SK-N-SH (cell line): ENCODE measurements at regions not wholly inside any gene's neighbourhood (a gene's known extent, or its start where the extent isn't known, plus 50 kb on each side); places are given as distances from the start of the nearest gene placed in this dataset.

Experiments used
- CTCF ChIA-PET: fragments of 300-600, 350-600 bp; formaldehyde crosslinking; extraction: SDS; loops from one replicate; lab custom pipeline; 2021; lab: Yijun Ruan, JAX
- POLR2A ChIA-PET: fragments of 350-600 bp; sonication (Branson Sonifier 250); formaldehyde crosslinking; extraction: SDS; loops from one replicate; lab custom pipeline; 2020; ENCODE audit warnings: antibody characterized with exemption, inconsistent platforms; lab: Yijun Ruan, JAX
- DNase-seq: peaks from one replicate; pipeline ENCODE4 v3.0.0; 2012
- H2AFZ ChIP-seq: fragments of 200-600 bp; sonication (generic); 2 replicates; pipeline ENCODE4 v1.8.1; 2016; ENCODE audit warnings: antibody characterized with exemption, mild to moderate bottlenecking, low read depth
- H3F3A ChIP-seq: fragments of 200-600 bp; sonication (generic); replicated peaks from 2 replicates; pipeline ENCODE3; 2016; ENCODE audit warnings: antibody characterized with exemption, mild to moderate bottlenecking; ENCODE audit not compliant: insufficient read depth
- H3K27ac ChIP-seq, 2 experiments: fragments of 200-500 bp in 1 of 2; fragments of 200-600 bp in 1 of 2; sonication (Bioruptor generic) in 1 of 2; sonication (generic), shearing (Covaris generic) in 1 of 2; 2 replicates each; pipeline versions ENCODE4 v1.5.1 to v1.6.1; 2014 to 2016; ENCODE audit warnings: low read depth in 2 of 2, inconsistent platforms in 1 of 2, low read length in 1 of 2, mild to moderate bottlenecking in 1 of 2, mixed read lengths in 1 of 2
- H3K27me3 ChIP-seq: fragments of 200-600 bp; sonication (generic), shearing (Covaris generic); 2 replicates; pipeline ENCODE4 v1.6.1; 2016; ENCODE audit warnings: mixed run types; ENCODE audit not compliant: insufficient read depth
- H3K36me3 ChIP-seq, 2 experiments: fragments of 200-500 bp in 1 of 2; fragments of 200-600 bp in 1 of 2; sonication (Bioruptor generic) in 1 of 2; sonication (generic) in 1 of 2; replicated peaks in 1 of 2; 2 replicates each; pipeline versions ENCODE3 to v1.5.1; 2014 to 2016; ENCODE audit warnings: low read length in 1 of 2, mild to moderate bottlenecking in 1 of 2; ENCODE audit not compliant: insufficient read depth in 2 of 2, control insufficient read depth in 1 of 2
- H3K4me1 ChIP-seq, 2 experiments: fragments of 200-500 bp in 1 of 2; fragments of 200-600 bp in 1 of 2; sonication (Bioruptor generic) in 1 of 2; sonication (generic), shearing (Covaris generic) in 1 of 2; 2 replicates each; pipeline versions ENCODE4 v1.5.1 to v1.6.1; 2014 to 2016; ENCODE audit warnings: low read depth in 1 of 2, low read length in 1 of 2, mixed run types in 1 of 2; ENCODE audit not compliant: insufficient read depth in 2 of 2, control insufficient read depth in 1 of 2
- H3K4me2 ChIP-seq: fragments of 200-600 bp; sonication (generic), shearing (Covaris generic); 2 replicates; pipeline ENCODE4 v1.6.1; 2017; ENCODE audit warnings: mixed run types
- H3K4me3 ChIP-seq, 2 experiments: fragments of 200-500 bp in 1 of 2; fragments of 200-600 bp in 1 of 2; sonication (Bioruptor generic) in 1 of 2; sonication (generic), shearing (Covaris generic) in 1 of 2; 2 replicates each; pipeline versions ENCODE4 v1.5.1 to v1.8.1; 2014 to 2016; ENCODE audit warnings: low read depth in 2 of 2, inconsistent platforms in 1 of 2, low read length in 1 of 2, mild to moderate bottlenecking in 1 of 2, mixed read lengths in 1 of 2, moderate library complexity in 1 of 2
- H3K79me2 ChIP-seq: fragments of 200-600 bp; sonication (generic); 2 replicates; pipeline ENCODE4 v1.8.1; 2017; ENCODE audit warnings: mild to moderate bottlenecking; ENCODE audit not compliant: insufficient read depth
- H3K9ac ChIP-seq: fragments of 200-600 bp; sonication (generic); 2 replicates; pipeline ENCODE4 v1.6.1; 2017; ENCODE audit warnings: mixed run types
- H3K9me2 ChIP-seq: fragments of 200-600 bp; sonication (generic); 2 replicates; pipeline ENCODE4 v1.6.1; 2017; ENCODE audit warnings: mixed run types
- H3K9me3 ChIP-seq: fragments of 200-600 bp; sonication (generic); 2 replicates; pipeline ENCODE4 v1.6.1; 2017; ENCODE audit warnings: mixed run types, mild to moderate bottlenecking, moderate library complexity
- H4K20me1 ChIP-seq: fragments of 200-600 bp; sonication (generic); 2 replicates; pipeline ENCODE4 v1.6.1; 2017; ENCODE audit warnings: mild to moderate bottlenecking, mixed run types; ENCODE audit not compliant: insufficient read depth
- CTCF ChIP-seq: fragments of 200-600 bp; sonication (generic); IDR thresholded peaks from 2 replicates; pipeline ENCODE4 v1.6.1; 2017; ENCODE audit warnings: antibody characterized with exemption, mild to moderate bottlenecking, moderate library complexity
- EZH2phosphoT487 ChIP-seq: fragments of 200-600 bp; sonication (generic); IDR thresholded peaks from 2 replicates; pipeline ENCODE4 v1.6.1; 2017; ENCODE audit warnings: low read depth, mixed run types, mild to moderate bottlenecking, antibody characterized with exemption, moderate library complexity, borderline replicate concordance
- FOSL2 ChIP-seq: IDR thresholded peaks from 2 replicates; pipeline ENCODE4 v1.4.0; 2012; ENCODE audit warnings: low read depth, mild to moderate bottlenecking, moderate library complexity, borderline replicate concordance
- FOXJ3 ChIP-seq: sonication (generic); formaldehyde crosslinking; IDR thresholded peaks from 2 replicates; pipeline ENCODE4 v1.5.1; 2020; ENCODE audit warnings: mild to moderate bottlenecking, missing genetic modification reagents
- FOXM1 ChIP-seq: IDR thresholded peaks from 2 replicates; pipeline ENCODE4 v1.4.0; 2012; ENCODE audit warnings: low read depth, mild to moderate bottlenecking
- GABPA ChIP-seq: IDR thresholded peaks from 2 replicates; pipeline ENCODE4 v1.4.0; 2012; ENCODE audit warnings: low read depth, mild to moderate bottlenecking
- GATA2 ChIP-seq: sonication (generic); formaldehyde crosslinking; IDR thresholded peaks from 2 replicates; pipeline ENCODE4 v1.5.0; 2020; ENCODE audit warnings: mild to moderate bottlenecking, missing genetic modification reagents
- IRF3 ChIP-seq: fragments of 150-350 bp; IDR thresholded peaks from 2 replicates; pipeline ENCODE4 v1.6.1; 2016; ENCODE audit warnings: mild to moderate bottlenecking, low read depth, low read length
- MXI1 ChIP-seq: IDR thresholded peaks from 2 replicates; pipeline ENCODE4 v1.6.1; 2012; ENCODE audit warnings: mild to moderate bottlenecking, low read depth, low read length, improper control_type of control experiment
- NFIC ChIP-seq: IDR thresholded peaks from 2 replicates; pipeline ENCODE4 v1.4.0; 2012; ENCODE audit warnings: borderline replicate concordance
- NRF1 ChIP-seq: IDR thresholded peaks from 2 replicates; pipeline ENCODE4 v1.6.1; 2012; ENCODE audit warnings: low read depth, mild to moderate bottlenecking, low read length
- POLR2AphosphoS5 ChIP-seq: IDR thresholded peaks from 2 replicates; pipeline ENCODE4 v1.6.1; 2012; ENCODE audit warnings: low read depth, low read length
- RFX5 ChIP-seq: IDR thresholded peaks from 2 replicates; pipeline ENCODE4 v1.6.1; 2012; ENCODE audit warnings: mild to moderate bottlenecking, improper control_type of control experiment, low read length
- USF1 ChIP-seq: IDR thresholded peaks from 2 replicates; pipeline ENCODE4 v1.4.0; 2012; ENCODE audit warnings: low read depth, borderline replicate concordance
- YY1 ChIP-seq: IDR thresholded peaks from 2 replicates; pipeline ENCODE4 v1.4.0; 2012; ENCODE audit warnings: low read depth, mild to moderate bottlenecking
- WGBS: methylation state at CpG from one replicate; pipeline ENCODE4 v1.1.6; 2017; ENCODE audit warnings: low lambda C conversion rate; 5-methylcytosine and 5-hydroxymethylcytosine counted together
- TF ChIP-seq, protein P1 (sequence below): fragments of 150-350 bp; IDR thresholded peaks from 2 replicates; pipeline ENCODE4 v1.6.1; 2017; ENCODE audit warnings: antibody characterized with exemption, low read length, low read depth, borderline replicate concordance
- TF ChIP-seq, protein P2 (sequence below): IDR thresholded peaks from 2 replicates; pipeline ENCODE4 v1.4.0; 2012; ENCODE audit warnings: low read depth, borderline replicate concordance
- TF ChIP-seq, protein P3 (sequence below): IDR thresholded peaks from 2 replicates; pipeline ENCODE4; 2012

- H3K27ac ChIP-seq: no peak overlapping the region
- H3F3A ChIP-seq: no peaks in the 10 kb centered on the region
- WGBS: 33% methylated on average over 2 of the region's 2 CpGs
- no peaks in the 10 kb centered on the region for H3K9me3 ChIP-seq
- no peaks in the 10 kb centered on the region for H3K9me2 ChIP-seq
- DNase-seq: no peak
- H3K36me3 ChIP-seq: no peaks in the 10 kb centered on the region
- H3K79me2 ChIP-seq: no peaks in the 10 kb centered on the region
- TF ChIP-seq NFIC (no peak), MXI1 (no peak), RFX5 (no peak), EZH2phosphoT487 (no peak), CTCF (no peak)
- TF ChIP-seq, protein P1, sequence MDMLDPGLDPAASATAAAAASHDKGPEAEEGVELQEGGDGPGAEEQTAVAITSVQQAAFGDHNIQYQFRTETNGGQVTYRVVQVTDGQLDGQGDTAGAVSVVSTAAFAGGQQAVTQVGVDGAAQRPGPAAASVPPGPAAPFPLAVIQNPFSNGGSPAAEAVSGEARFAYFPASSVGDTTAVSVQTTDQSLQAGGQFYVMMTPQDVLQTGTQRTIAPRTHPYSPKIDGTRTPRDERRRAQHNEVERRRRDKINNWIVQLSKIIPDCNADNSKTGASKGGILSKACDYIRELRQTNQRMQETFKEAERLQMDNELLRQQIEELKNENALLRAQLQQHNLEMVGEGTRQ: no peak
- TF ChIP-seq, protein P2, sequence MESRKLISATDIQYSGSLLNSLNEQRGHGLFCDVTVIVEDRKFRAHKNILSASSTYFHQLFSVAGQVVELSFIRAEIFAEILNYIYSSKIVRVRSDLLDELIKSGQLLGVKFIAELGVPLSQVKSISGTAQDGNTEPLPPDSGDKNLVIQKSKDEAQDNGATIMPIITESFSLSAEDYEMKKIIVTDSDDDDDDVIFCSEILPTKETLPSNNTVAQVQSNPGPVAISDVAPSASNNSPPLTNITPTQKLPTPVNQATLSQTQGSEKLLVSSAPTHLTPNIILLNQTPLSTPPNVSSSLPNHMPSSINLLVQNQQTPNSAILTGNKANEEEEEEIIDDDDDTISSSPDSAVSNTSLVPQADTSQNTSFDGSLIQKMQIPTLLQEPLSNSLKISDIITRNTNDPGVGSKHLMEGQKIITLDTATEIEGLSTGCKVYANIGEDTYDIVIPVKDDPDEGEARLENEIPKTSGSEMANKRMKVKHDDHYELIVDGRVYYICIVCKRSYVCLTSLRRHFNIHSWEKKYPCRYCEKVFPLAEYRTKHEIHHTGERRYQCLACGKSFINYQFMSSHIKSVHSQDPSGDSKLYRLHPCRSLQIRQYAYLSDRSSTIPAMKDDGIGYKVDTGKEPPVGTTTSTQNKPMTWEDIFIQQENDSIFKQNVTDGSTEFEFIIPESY: no peak
- H3K4me2 ChIP-seq: no peak overlapping the region
- ChIA-PET POLR2A (no interaction called here), CTCF (interaction anchor here (1.0 to 2.0 kb wide), 2 partner anchors 8 to 21 kb away, joined by 3 to 6 read pairs; no protein-coding TSS in a partner anchor)
- no peak overlapping the region for H3K9ac ChIP-seq
- no peak overlapping the region for H3K4me3 ChIP-seq
- no peaks in the 10 kb centered on the region for H4K20me1 ChIP-seq
- no peaks in the 10 kb centered on the region for H3K4me1 ChIP-seq
- no peak overlapping the region for H2AFZ ChIP-seq
- H3K27me3 ChIP-seq: no peaks in the 10 kb centered on the region
These were observed 155.1 kb upstream of the SATB1 start for GRCh38 chr3:18580268-18580667.

GRCh38 chr3:18579661-18580060, 154.5 kb upstream of the SATB1 start:
- DNase-seq: no peak
- Histone ChIP-seq H3K27ac (no peak overlapping the region), H3F3A (no peaks in the 10 kb centered on the region), H3K27me3 (no peaks in the 10 kb centered on the region), H2AFZ (no peak overlapping the region), H4K20me1 (no peaks in the 10 kb centered on the region), H3K36me3 (no peaks in the 10 kb centered on the region), H3K4me1 (no peaks in the 10 kb centered on the region), H3K9ac (no peak overlapping the region), H3K79me2 (no peaks in the 10 kb centered on the region), H3K9me2 (no peaks in the 10 kb centered on the region), H3K4me3 (no peak overlapping the region), H3K4me2 (no peak overlapping the region), H3K9me3 (no peaks in the 10 kb centered on the region)
- 63% methylated on average over 3 of the region's 3 CpGs for WGBS
- CTCF ChIA-PET: interaction anchor here (2.0 kb wide), 1 partner anchor 20 kb away, joined by 6 read pairs; no protein-coding TSS in a partner anchor
- POLR2A ChIA-PET: interaction anchor here (0.5 kb wide), 1 partner anchor 1414 kb away, joined by 4 read pairs; no protein-coding TSS in a partner anchor
- TF ChIP-seq USF1 (no peak), POLR2AphosphoS5 (no peak), GATA2 (no peak), FOXJ3 (no peak), NRF1 (no peak), EZH2phosphoT487 (no peak), FOSL2 (no peak), GABPA (no peak), FOXM1 (no peak), IRF3 (no peak), YY1 (no peak), NFIC (no peak)
- TF ChIP-seq, protein P1: no peak
- TF ChIP-seq, protein P3, sequence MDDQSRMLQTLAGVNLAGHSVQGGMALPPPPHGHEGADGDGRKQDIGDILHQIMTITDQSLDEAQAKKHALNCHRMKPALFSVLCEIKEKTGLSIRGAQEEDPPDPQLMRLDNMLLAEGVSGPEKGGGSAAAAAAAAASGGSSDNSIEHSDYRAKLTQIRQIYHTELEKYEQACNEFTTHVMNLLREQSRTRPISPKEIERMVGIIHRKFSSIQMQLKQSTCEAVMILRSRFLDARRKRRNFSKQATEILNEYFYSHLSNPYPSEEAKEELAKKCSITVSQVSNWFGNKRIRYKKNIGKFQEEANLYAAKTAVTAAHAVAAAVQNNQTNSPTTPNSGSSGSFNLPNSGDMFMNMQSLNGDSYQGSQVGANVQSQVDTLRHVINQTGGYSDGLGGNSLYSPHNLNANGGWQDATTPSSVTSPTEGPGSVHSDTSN: no peak
